NOMO-1 treated with DMSO at 0.1 percent for 48 hours (cell line): ENCODE measurements at regions not wholly inside any gene's neighbourhood (a gene's known extent, or its start where the extent isn't known, plus 50 kb on each side); places are given as distances from the start of the nearest gene placed in this dataset.
"Not testable (repeated sequence)": the region's sequence is repeated elsewhere in the genome, so short reads cannot be mapped to it uniquely, and the experiment has no call there.

Experiments used
- DNase-seq: peaks from one replicate; lab custom pipeline; 2025; ENCODE audit not compliant: unreplicated experiment; lab: John Stamatoyannopoulos, UW

- DNase-seq: no peak
Observed at GRCh38 chr1:200496937-200497336, 87.1 kb upstream of the ZNF281 start.

GRCh38 chr1:200495901-200496300, 86.1 kb upstream of the ZNF281 start:
- no peak for DNase-seq

- DNase-seq: no peak
Observed at GRCh38 chr1:200493344-200493743, 83.5 kb upstream of the ZNF281 start.

GRCh38 chr1:200491103-200491502, 81.3 kb upstream of the ZNF281 start:
- DNase-seq: no peak

GRCh38 chr1:200490183-200490582, 80.3 kb upstream of the ZNF281 start:
- no peak for DNase-seq

GRCh38 chr1:200488375-200489165, 78.7 kb upstream of the ZNF281 start:
- DNase-seq: peak; percentile 66

- no peak for DNase-seq
Observed at GRCh38 chr1:200487650-200488049, 77.8 kb upstream of the ZNF281 start.

GRCh38 chr1:200486634-200487033, 76.8 kb upstream of the ZNF281 start:
- no peak for DNase-seq

- DNase-seq: not testable (repeated sequence)
Observed at GRCh38 chr1:200484438-200484946, 74.7 kb upstream of the ZNF281 start.

GRCh38 chr1:200483491-200484143, 73.8 kb upstream of the ZNF281 start:
- DNase-seq: peak; percentile 76

- DNase-seq: no peak
Observed at GRCh38 chr1:200480964-200481363, 71.1 kb upstream of the ZNF281 start.

GRCh38 chr1:200479816-200480215, 70.0 kb upstream of the ZNF281 start:
- DNase-seq: no peak

GRCh38 chr1:200478945-200479558, 69.2 kb upstream of the ZNF281 start:
- DNase-seq: no peak

- no peak for DNase-seq
Observed at GRCh38 chr1:200478239-200478623, 68.4 kb upstream of the ZNF281 start.

GRCh38 chr1:200474633-200475032, 64.8 kb upstream of the ZNF281 start:
- DNase-seq: no peak

- DNase-seq: no peak
Observed at GRCh38 chr1:200473698-200474371, 64.0 kb upstream of the ZNF281 start.

GRCh38 chr1:200471739-200472138, 61.9 kb upstream of the ZNF281 start:
- DNase-seq: no peak

- no peak for DNase-seq
Observed at GRCh38 chr1:200468264-200469001, 58.6 kb upstream of the ZNF281 start.

- no peak for DNase-seq
Observed at GRCh38 chr1:200464784-200465400, 55.1 kb upstream of the ZNF281 start.
